ENCODE measurements at regions not wholly inside any gene's neighbourhood (a gene's known extent, or its start where the extent isn't known, plus 50 kb on each side); places are given as distances from the start of the nearest gene placed in this dataset.

DNA sequence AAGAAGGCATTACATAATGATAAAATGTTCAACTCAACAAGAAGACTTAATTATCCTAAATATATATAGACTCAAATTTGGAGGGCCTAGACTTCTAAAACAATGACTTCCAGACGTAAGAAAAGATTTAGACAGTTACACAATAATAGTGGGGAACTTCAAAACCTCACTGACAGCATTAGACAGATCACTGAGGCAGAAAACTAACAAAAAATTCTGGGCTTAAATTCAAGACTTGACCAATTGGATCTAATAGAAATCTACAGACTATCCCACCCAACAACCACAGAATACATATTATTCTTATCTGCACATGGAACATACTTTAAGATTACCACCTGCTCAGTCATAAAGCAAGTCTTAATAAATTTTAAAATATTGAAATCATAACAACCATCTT lies 93.3 kb upstream of the ARSJ start:
- Histone ChIP-seq H3K27ac (ENCODE audit: low read depth, low read length) (no peak overlapping the region), H2BK5ac (ENCODE audit: low read depth, low read length) (no peak overlapping the region), H3K4ac (replicated peaks; ENCODE audit: insufficient read length, low read depth, low read length) (no peak overlapping the region), H2BK12ac (ENCODE audit: low read depth, low read length) (no peak overlapping the region), H3K79me2 (ENCODE audit: control insufficient read depth in 1 of 2, insufficient read depth in 2 of 2, low read length in 2 of 2) (no peaks in the 10 kb centered on the region), H4K20me1 (replicated peaks in 1 of 2; ENCODE audit: control insufficient read depth in 1 of 2, insufficient read depth in 2 of 2, low read length in 2 of 2) (no peaks in the 10 kb centered on the region), H3K9ac (replicated peaks in 1 of 4; ENCODE audit: extremely low read depth in 1 of 4, low read depth in 3 of 4, low read length in 3 of 4) (no peak overlapping the region), H2BK20ac (ENCODE audit: low read length) (no peak overlapping the region), H3K14ac (ENCODE audit: insufficient read length) (no peak overlapping the region), H3K56ac (replicated peaks; ENCODE audit: insufficient read length, low read depth, low read length) (no peak overlapping the region), H3K23me2 (ENCODE audit: low read depth, low read length) (no peaks in the 10 kb centered on the region), H2AFZ (ENCODE audit: low read length) (no peak overlapping the region), H4K91ac (replicated peaks; ENCODE audit: insufficient read length, low read length) (no peak overlapping the region), H3K23ac (ENCODE audit: insufficient read length) (no peak overlapping the region), H2BK120ac (replicated peaks; ENCODE audit: low read depth, low read length) (no peak overlapping the region), H3K4me3 (ENCODE audit: extremely low read depth in 1 of 4, insufficient read depth in 2 of 4, low read depth in 3 of 4, low read length in 4 of 4) (no peak overlapping the region), H3K9me3 (ENCODE audit: insufficient read depth in 2 of 2, low read depth in 1 of 2, low read length in 1 of 2) (no peaks in the 10 kb centered on the region), H3K4me1 (replicated peaks in 1 of 4; ENCODE audit: control insufficient read depth in 3 of 4, insufficient read depth in 4 of 4, low read length in 3 of 4) (no peaks in the 10 kb centered on the region), H3K18ac (ENCODE audit: extremely low read depth, low read length) (no peak overlapping the region), H4K8ac (ENCODE audit: extremely low read depth, insufficient read depth, low read length) (no peak overlapping the region), H4K5ac (ENCODE audit: insufficient read length, low read depth, low read length) (no peak overlapping the region), H3K79me1 (ENCODE audit: low read depth, low read length) (no peaks in the 10 kb centered on the region), H2BK15ac (ENCODE audit: low read length) (no peak overlapping the region), H3K27me3 (replicated peaks in 1 of 4; ENCODE audit: control insufficient read depth in 3 of 4, extremely low read depth in 1 of 4, insufficient read depth in 3 of 4, low read length in 3 of 4) (no peaks in the 10 kb centered on the region), H3K36me3 (ENCODE audit: control insufficient read depth in 2 of 4, insufficient read depth in 4 of 4, low read length in 3 of 4) (no peaks in the 10 kb centered on the region), H3K4me2 (ENCODE audit: insufficient read depth in 1 of 2, low read depth in 2 of 2, low read length in 2 of 2) (no peak overlapping the region), H2AK5ac (ENCODE audit: low read depth, low read length) (no peak overlapping the region)
- 82% methylated on average over 1 of the region's 1 CpG; no CpG with 5 or more reads in 1 of the 2 experiments for WGBS, 2 experiments (ENCODE audit: extremely low coverage in 1 of 2, insufficient coverage in 1 of 2, insufficient read length in 1 of 2, insufficient replicate concordance in 2 of 2, low coverage in 1 of 2, low lambda C conversion rate in 2 of 2, missing lambda C conversion rate in 1 of 2)
- POLR2A ChIA-PET (ENCODE audit: partially characterized antibody), result no interaction called here
- CTCF ChIA-PET (ENCODE audit: partially characterized antibody), result interaction anchor here (1.4 to 3.0 kb wide), 3 partner anchors 9 to 125 kb away, joined by 3 to 28 read pairs (median 10); no protein-coding TSS in a partner anchor
- DNase-seq (ENCODE audit: low read depth in 1 of 2, low spot score in 2 of 2), result no peak
- FAIRE-seq, result no peak
- no peak for TF ChIP-seq TEAD4 (IDR thresholded peaks at IDR 0.05; ENCODE audit: low read depth, low read length)
- TF ChIP-seq CBX8 (IDR thresholded peaks at IDR 0.05; ENCODE audit: borderline replicate concordance, low read depth, low read length), result no peak
- TF ChIP-seq CREB1 (IDR thresholded peaks at IDR 0.05), result no peak
- no peak for TF ChIP-seq SP1 (IDR thresholded peaks at IDR 0.05; ENCODE audit: low read depth, low read length)
- no peak for TF ChIP-seq GABPA (IDR thresholded peaks at IDR 0.05; ENCODE audit: borderline replicate concordance, insufficient read depth, low read length)
- no peak for TF ChIP-seq ASH2L (IDR thresholded peaks at IDR 0.05; ENCODE audit: low read length)
- TF ChIP-seq SP4 (IDR thresholded peaks at IDR 0.05; ENCODE audit: low read length), result no peak
- no peak for TF ChIP-seq HDAC2 (IDR thresholded peaks at IDR 0.05; ENCODE audit: borderline replicate concordance in 1 of 2, low read depth in 2 of 2, low read length in 2 of 2)
- TF ChIP-seq, protein P1, sequence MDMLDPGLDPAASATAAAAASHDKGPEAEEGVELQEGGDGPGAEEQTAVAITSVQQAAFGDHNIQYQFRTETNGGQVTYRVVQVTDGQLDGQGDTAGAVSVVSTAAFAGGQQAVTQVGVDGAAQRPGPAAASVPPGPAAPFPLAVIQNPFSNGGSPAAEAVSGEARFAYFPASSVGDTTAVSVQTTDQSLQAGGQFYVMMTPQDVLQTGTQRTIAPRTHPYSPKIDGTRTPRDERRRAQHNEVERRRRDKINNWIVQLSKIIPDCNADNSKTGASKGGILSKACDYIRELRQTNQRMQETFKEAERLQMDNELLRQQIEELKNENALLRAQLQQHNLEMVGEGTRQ (IDR thresholded peaks at IDR 0.05; ENCODE audit: low read length), result no peak
- no peak for TF ChIP-seq TBP (IDR thresholded peaks at IDR 0.05; ENCODE audit: low read depth, low read length)
- no peak for TF ChIP-seq CTBP2 (IDR thresholded peaks at IDR 0.05; ENCODE audit: borderline replicate concordance, insufficient read depth, insufficient read length, low read length)
- TF ChIP-seq RAD21 (IDR thresholded peaks at IDR 0.05 in 1 of 2, conservative IDR thresholded peaks at IDR 0.05 in 1 of 2; ENCODE audit: low read depth in 2 of 2, low read length in 2 of 2), result no peak
- TF ChIP-seq SUZ12 (IDR thresholded peaks at IDR 0.05; ENCODE audit: low read length), result no peak
- TF ChIP-seq SP2 (IDR thresholded peaks at IDR 0.05; ENCODE audit: low read length), result no peak
- TF ChIP-seq POLR2A (IDR thresholded peaks at IDR 0.05; ENCODE audit: control extremely low read depth in 1 of 2, low read depth in 2 of 2, low read length in 2 of 2), result no peak

All from H1 (cell line).